ENCODE measurements at regions not wholly inside any gene's neighbourhood (a gene's known extent, or its start where the extent isn't known, plus 50 kb on each side); places are given as distances from the start of the nearest gene placed in this dataset.

- FAIRE-seq (no peak), DNase-seq (ENCODE audit: insufficient read length) (no peak)
- TF ChIP-seq TAF1 (IDR thresholded peaks at IDR 0.05; ENCODE audit: borderline replicate concordance, low read depth, low read length) (no peak), POLR2AphosphoS5 (IDR thresholded peaks at IDR 0.05; ENCODE audit: low read depth, low read length) (no peak), POLR2A (IDR thresholded peaks at IDR 0.05; ENCODE audit: low read depth, low read length) (no peak)
Observed at GRCh38 chr4:181168011-181168805, 1075.0 kb upstream of the TENM3 start.

DNA sequence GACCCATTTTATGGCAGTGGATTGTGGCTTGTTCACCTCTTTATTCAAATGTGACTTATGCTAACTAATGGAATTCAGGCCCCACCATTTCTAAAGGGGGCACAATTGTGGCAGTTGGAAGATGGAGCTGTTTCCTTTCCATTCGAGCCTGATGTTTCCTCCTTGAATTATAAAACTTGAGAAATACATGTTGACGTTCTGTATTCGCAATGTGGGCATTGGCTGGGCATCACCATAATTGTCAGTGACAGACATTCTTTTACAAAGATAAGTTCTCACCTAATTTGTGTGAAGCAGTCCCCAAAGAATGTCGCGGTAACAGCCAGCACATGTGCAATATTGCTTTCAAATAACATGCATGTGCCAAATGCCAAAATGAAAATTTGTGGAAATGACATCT is 1070.2 kb upstream of the TENM3 start:
- no peak for TF ChIP-seq POLR2A (IDR thresholded peaks at IDR 0.05; ENCODE audit: low read depth, low read length)
- TF ChIP-seq TAF1 (IDR thresholded peaks at IDR 0.05; ENCODE audit: borderline replicate concordance, low read depth, low read length) = no peak
- no peak for TF ChIP-seq POLR2AphosphoS5 (IDR thresholded peaks at IDR 0.05; ENCODE audit: low read depth, low read length)
- FAIRE-seq (no peak), DNase-seq (ENCODE audit: insufficient read length) (no peak)

DNA sequence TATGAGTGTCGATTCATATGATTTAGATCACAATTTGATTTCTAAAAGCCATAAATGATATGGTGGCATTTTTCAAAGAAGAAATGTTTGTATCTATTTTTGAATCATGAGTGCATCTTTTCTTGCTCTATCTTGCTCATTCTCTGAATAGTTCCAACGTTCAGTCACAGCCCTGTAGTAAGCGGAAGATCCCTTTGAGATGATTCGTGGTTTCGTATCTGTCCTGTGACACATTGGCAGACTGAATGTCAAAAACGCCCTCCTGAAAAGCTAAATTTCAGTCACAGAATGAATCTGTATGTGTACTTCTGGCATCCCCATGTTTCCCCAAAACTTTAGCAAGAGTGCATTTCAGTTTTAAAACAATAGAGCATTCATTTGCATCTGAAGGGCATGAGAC is 1066.9 kb upstream of the TENM3 start:
- FAIRE-seq (no peak), DNase-seq (ENCODE audit: insufficient read length) (no peak)
- TF ChIP-seq TAF1 (IDR thresholded peaks at IDR 0.05; ENCODE audit: borderline replicate concordance, low read depth, low read length) = no peak
- TF ChIP-seq POLR2A (IDR thresholded peaks at IDR 0.05; ENCODE audit: low read depth, low read length) = no peak
- no peak for TF ChIP-seq POLR2AphosphoS5 (IDR thresholded peaks at IDR 0.05; ENCODE audit: low read depth, low read length)

DNA sequence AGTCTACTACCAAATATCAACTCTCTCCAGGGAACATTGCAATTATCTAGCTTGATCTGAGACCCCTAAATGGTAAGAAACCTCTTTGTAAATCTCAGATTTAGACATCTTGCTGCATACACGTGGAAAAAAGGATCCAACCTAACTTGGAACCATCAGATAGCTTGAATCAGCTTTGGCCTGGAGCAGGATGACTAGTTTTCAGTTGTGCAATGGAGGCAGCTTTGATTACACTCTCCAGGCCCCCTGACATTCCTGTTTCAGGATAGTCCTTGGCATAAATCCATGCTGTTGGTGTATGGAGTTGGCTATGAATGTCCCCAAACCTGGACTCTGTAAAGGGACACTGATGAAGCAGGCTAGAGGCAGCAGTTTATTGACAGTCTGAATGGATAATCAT is 1061.9 kb upstream of the TENM3 start:
- DNase-seq (ENCODE audit: insufficient read length) (no peak), FAIRE-seq (no peak)
- TF ChIP-seq TAF1 (IDR thresholded peaks at IDR 0.05; ENCODE audit: borderline replicate concordance, low read depth, low read length) (no peak), POLR2AphosphoS5 (IDR thresholded peaks at IDR 0.05; ENCODE audit: low read depth, low read length) (no peak), POLR2A (IDR thresholded peaks at IDR 0.05; ENCODE audit: low read depth, low read length) (no peak)

DNA sequence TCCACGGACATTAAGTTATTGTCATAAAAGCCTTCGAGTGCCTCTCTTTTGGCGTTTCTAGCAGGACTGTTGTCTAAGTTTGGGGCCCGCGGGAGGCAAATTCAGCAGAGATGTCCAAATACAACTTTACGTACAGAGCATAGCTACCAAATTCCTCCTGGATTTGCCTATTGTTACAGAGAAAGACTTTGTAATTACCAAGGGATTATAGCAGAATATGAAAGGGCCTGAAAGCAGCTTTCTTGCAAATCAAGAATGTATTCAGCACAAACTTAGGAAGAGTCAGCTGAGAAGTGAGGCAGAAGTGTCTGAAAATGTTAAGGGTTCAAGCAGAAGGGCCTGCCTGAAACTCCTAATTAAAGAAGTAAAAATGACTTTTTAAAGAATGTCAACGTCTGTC is 1053.5 kb upstream of the TENM3 start:
- DNase-seq (ENCODE audit: insufficient read length) (no peak), FAIRE-seq (no peak)
- no peak for TF ChIP-seq POLR2AphosphoS5 (IDR thresholded peaks at IDR 0.05; ENCODE audit: low read depth, low read length)
- TF ChIP-seq POLR2A (IDR thresholded peaks at IDR 0.05; ENCODE audit: low read depth, low read length) = no peak
- no peak for TF ChIP-seq TAF1 (IDR thresholded peaks at IDR 0.05; ENCODE audit: borderline replicate concordance, low read depth, low read length)

GRCh38 chr4:181193131-181193930 is 1049.9 kb upstream of the TENM3 start:
- FAIRE-seq = no peak
- TF ChIP-seq TAF1 (IDR thresholded peaks at IDR 0.05; ENCODE audit: borderline replicate concordance, low read depth, low read length) (no peak), POLR2AphosphoS5 (IDR thresholded peaks at IDR 0.05; ENCODE audit: low read depth, low read length) (no peak)
- DNase-seq (ENCODE audit: insufficient read length) = no peak

DNA sequence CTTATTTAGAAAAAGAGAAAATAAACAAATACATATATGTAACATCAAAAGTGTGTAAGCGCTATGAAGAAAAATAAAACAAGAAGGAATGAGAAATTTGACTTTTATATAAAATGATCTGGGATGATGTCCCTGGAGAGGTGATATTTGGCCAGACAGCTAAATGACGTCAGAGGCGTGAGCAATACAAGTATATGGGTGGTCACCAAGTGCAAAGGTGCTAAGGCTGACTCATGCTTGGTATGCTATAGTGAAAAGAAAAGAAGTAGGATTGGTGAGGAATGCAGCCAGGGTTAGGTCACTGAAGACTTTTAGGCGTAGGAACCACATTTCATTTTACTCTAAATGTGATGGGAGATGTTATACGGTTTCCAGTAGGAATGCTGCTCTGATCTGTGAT is 1049.1 kb upstream of the TENM3 start:
- no peak for FAIRE-seq
- no peak for DNase-seq (ENCODE audit: insufficient read length)

GRCh38 chr4:181200076-181200475 is 1043.1 kb upstream of the TENM3 start:
- DNase-seq (ENCODE audit: insufficient read length) (no peak), FAIRE-seq (no peak)
- TF ChIP-seq TAF1 (IDR thresholded peaks at IDR 0.05; ENCODE audit: borderline replicate concordance, low read depth, low read length) (no peak), POLR2A (IDR thresholded peaks at IDR 0.05; ENCODE audit: low read depth, low read length) (no peak), POLR2AphosphoS5 (IDR thresholded peaks at IDR 0.05; ENCODE audit: low read depth, low read length) (no peak)

More for the DNA sequence above, 1049.1 kb upstream of the TENM3 start:
- TF ChIP-seq POLR2A (IDR thresholded peaks at IDR 0.05; ENCODE audit: low read depth, low read length) (no peak), TAF1 (IDR thresholded peaks at IDR 0.05; ENCODE audit: borderline replicate concordance, low read depth, low read length) (no peak), POLR2AphosphoS5 (IDR thresholded peaks at IDR 0.05; ENCODE audit: low read depth, low read length) (no peak)

- DNase-seq (ENCODE audit: insufficient read length) (no peak), FAIRE-seq (no peak)
- TF ChIP-seq POLR2A (IDR thresholded peaks at IDR 0.05; ENCODE audit: low read depth, low read length) = no peak
Observed at GRCh38 chr4:181202240-181202639, 1041.0 kb upstream of the TENM3 start.

GRCh38 chr4:181204109-181204508 is 1039.1 kb upstream of the TENM3 start:
- FAIRE-seq = no peak
- DNase-seq (ENCODE audit: insufficient read length) = no peak
- TF ChIP-seq POLR2AphosphoS5 (IDR thresholded peaks at IDR 0.05; ENCODE audit: low read depth, low read length) (no peak), TAF1 (IDR thresholded peaks at IDR 0.05; ENCODE audit: borderline replicate concordance, low read depth, low read length) (no peak), POLR2A (IDR thresholded peaks at IDR 0.05; ENCODE audit: low read depth, low read length) (no peak)

DNA sequence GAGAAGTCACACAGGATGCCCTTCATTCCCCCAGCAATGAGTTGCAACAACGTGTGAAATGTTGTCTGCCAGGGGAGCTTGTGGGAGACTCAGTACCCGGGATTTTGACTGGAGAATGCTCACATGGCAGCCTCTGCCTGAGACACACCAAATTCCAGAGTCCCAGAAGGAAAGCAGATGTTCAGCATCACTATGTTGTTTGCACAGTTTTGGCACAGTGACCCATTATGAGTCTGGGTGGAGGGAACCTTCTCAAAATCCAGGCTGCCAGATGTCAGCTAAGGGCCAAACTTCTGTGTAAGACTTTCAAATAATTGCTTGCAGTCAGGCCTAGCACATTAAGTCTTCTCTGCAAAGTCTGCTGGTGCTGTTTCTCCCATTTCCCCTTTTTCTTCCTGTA is 1029.7 kb upstream of the TENM3 start:
- FAIRE-seq (no peak), DNase-seq (ENCODE audit: insufficient read length) (no peak)
- TF ChIP-seq TAF1 (IDR thresholded peaks at IDR 0.05; ENCODE audit: borderline replicate concordance, low read depth, low read length) (no peak), POLR2AphosphoS5 (IDR thresholded peaks at IDR 0.05; ENCODE audit: low read depth, low read length) (no peak), POLR2A (IDR thresholded peaks at IDR 0.05; ENCODE audit: low read depth, low read length) (no peak)

GRCh38 chr4:181216501-181216900 is 1026.7 kb upstream of the TENM3 start:
- no peak for TF ChIP-seq TAF1 (IDR thresholded peaks at IDR 0.05; ENCODE audit: borderline replicate concordance, low read depth, low read length)
- no peak for TF ChIP-seq POLR2AphosphoS5 (IDR thresholded peaks at IDR 0.05; ENCODE audit: low read depth, low read length)
- TF ChIP-seq POLR2A (IDR thresholded peaks at IDR 0.05; ENCODE audit: low read depth, low read length) = no peak
- DNase-seq (ENCODE audit: insufficient read length) (no peak), FAIRE-seq (no peak)
